H9 (cell line): ENCODE measurements at regions not wholly inside any gene's neighbourhood (a gene's known extent, or its start where the extent isn't known, plus 50 kb on each side); places are given as distances from the start of the nearest gene placed in this dataset.

Source experiments
- DNase-seq: peaks from one replicate; pipeline ENCODE4 v3.0.0-alpha.2; 2017
- H2AFZ ChIP-seq: one replicate; pipeline ENCODE4 v1.6.1; 2013; ENCODE audit warnings: mild to moderate bottlenecking, low read length, control low read depth, moderate library complexity
- H2AK5ac ChIP-seq: 2 replicates; pipeline ENCODE4 v1.6.1; 2013; ENCODE audit warnings: low read length, control low read depth, mixed read lengths; ENCODE audit not compliant: insufficient read length
- H2BK120ac ChIP-seq: one replicate; pipeline ENCODE4 v1.6.1; 2013; ENCODE audit warnings: low read depth, mild to moderate bottlenecking, low read length, control low read depth, inconsistent platforms; ENCODE audit not compliant: poor library complexity, severe bottlenecking
- H2BK12ac ChIP-seq: 2 replicates; pipeline ENCODE4 v1.6.1; 2013; ENCODE audit warnings: low read length, control low read depth, mixed read lengths, low read depth; ENCODE audit not compliant: insufficient read length
- H2BK15ac ChIP-seq: 2 replicates; pipeline ENCODE4 v1.6.1; 2013; ENCODE audit warnings: low read depth, low read length, control low read depth
- H2BK20ac ChIP-seq: one replicate; pipeline ENCODE4 v1.6.1; 2013; ENCODE audit warnings: low read depth, mild to moderate bottlenecking, low read length, control low read depth, inconsistent platforms; ENCODE audit not compliant: poor library complexity, severe bottlenecking
- H2BK5ac ChIP-seq: 2 replicates; pipeline ENCODE4 v1.6.1; 2013; ENCODE audit warnings: low read length, control low read depth, mixed read lengths; ENCODE audit not compliant: insufficient read length
- H3K14ac ChIP-seq: 2 replicates; pipeline ENCODE4 v1.6.1; 2013; ENCODE audit warnings: low read length, control low read depth; ENCODE audit not compliant: insufficient read depth
- H3K18ac ChIP-seq: 2 replicates; pipeline ENCODE4 v1.6.1; 2013; ENCODE audit warnings: low read depth, mild to moderate bottlenecking, mixed read lengths, low read length, control low read depth; ENCODE audit not compliant: insufficient read length
- H3K23ac ChIP-seq: 2 replicates; pipeline ENCODE4 v1.6.1; 2013; ENCODE audit warnings: low read length, control low read depth, mixed read lengths, low read depth; ENCODE audit not compliant: insufficient read length
- H3K23me2 ChIP-seq: 2 replicates; pipeline ENCODE4 v1.6.1; 2013; ENCODE audit warnings: low read depth, mild to moderate bottlenecking, mixed read lengths, low read length, control low read depth; ENCODE audit not compliant: insufficient read length, poor library complexity, severe bottlenecking
- H3K27ac ChIP-seq: 2 replicates; pipeline ENCODE4 v1.5.1; 2013; ENCODE audit warnings: low read length, control low read depth, mixed read lengths, low read depth; ENCODE audit not compliant: insufficient read length
- H3K27me3 ChIP-seq: 2 replicates; pipeline ENCODE4 v1.6.1; 2013; ENCODE audit warnings: low read length, control low read depth, inconsistent platforms; ENCODE audit not compliant: insufficient read depth
- H3K4ac ChIP-seq: 2 replicates; pipeline ENCODE4 v1.6.1; 2013; ENCODE audit warnings: low read depth, mild to moderate bottlenecking, control low read depth, inconsistent platforms, low read length, moderate library complexity
- H3K4me1 ChIP-seq: 2 replicates; pipeline ENCODE4 v1.6.1; 2013; ENCODE audit warnings: low read length, control low read depth, inconsistent platforms; ENCODE audit not compliant: insufficient read depth
- H3K4me2 ChIP-seq: 2 replicates; pipeline ENCODE4 v1.6.1; 2013; ENCODE audit warnings: low read length, control low read depth, mixed read lengths; ENCODE audit not compliant: insufficient read length, insufficient read depth
- H3K56ac ChIP-seq: 2 replicates; pipeline ENCODE4 v1.6.1; 2013; ENCODE audit warnings: low read depth, mild to moderate bottlenecking, mixed read lengths, low read length, control low read depth; ENCODE audit not compliant: insufficient read length
- H3K79me1 ChIP-seq: 2 replicates; pipeline ENCODE4 v1.6.1; 2013; ENCODE audit warnings: low read depth, mild to moderate bottlenecking, moderate library complexity, low read length, control low read depth, inconsistent platforms; ENCODE audit not compliant: insufficient read depth, poor library complexity, severe bottlenecking
- H3K79me2 ChIP-seq: 2 replicates; pipeline ENCODE4 v1.6.1; 2013; ENCODE audit warnings: low read length, control low read depth, inconsistent platforms; ENCODE audit not compliant: insufficient read depth
- H3K9ac ChIP-seq: 2 replicates; pipeline ENCODE4 v1.6.1; 2013; ENCODE audit warnings: low read length, control low read depth, mixed read lengths; ENCODE audit not compliant: insufficient read length; ENCODE audit errors: extremely low read depth
- H3K9me3 ChIP-seq: one replicate; pipeline ENCODE4 v1.6.1; 2013; ENCODE audit warnings: low read depth, low read length, inconsistent platforms; ENCODE audit not compliant: control insufficient read depth
- H3T11ph ChIP-seq: one replicate; pipeline ENCODE4 v1.6.1; 2013; ENCODE audit warnings: mild to moderate bottlenecking, low read length, control low read depth, inconsistent platforms
- H4K20me1 ChIP-seq: one replicate; pipeline ENCODE4 v1.6.1; 2013; ENCODE audit not compliant: control insufficient read depth, insufficient read length, insufficient read depth
- H4K5ac ChIP-seq: 2 replicates; pipeline ENCODE4 v1.6.1; 2013; ENCODE audit warnings: low read depth, mild to moderate bottlenecking, mixed read lengths, low read length, control low read depth; ENCODE audit not compliant: insufficient read length
- H4K8ac ChIP-seq: replicated peaks from 2 replicates; pipeline ENCODE4 v1.6.1; 2013; ENCODE audit warnings: low read length, control low read depth, mixed read lengths, low read depth; ENCODE audit not compliant: insufficient read length
- H4K91ac ChIP-seq: 2 replicates; pipeline ENCODE4 v1.6.1; 2013; ENCODE audit warnings: low read depth, mild to moderate bottlenecking, moderate library complexity, mixed read lengths, low read length, control low read depth; ENCODE audit not compliant: insufficient read length
- H3K27ac Mint-ChIP-seq, 3 experiments: 2 replicates in 2 of 3; 3 replicates in 1 of 3; pipeline ENCODE4 v1.8.0; 2020 to 2021; ENCODE audit warnings: mixed read lengths in 3 of 3, mild to moderate bottlenecking in 1 of 3, moderate library complexity in 1 of 3
- H3K27me3 Mint-ChIP-seq: 2 replicates; pipeline ENCODE4 v1.8.0; 2021; ENCODE audit warnings: low read depth, mild to moderate bottlenecking, moderate library complexity, mixed read lengths
- H3K36me3 Mint-ChIP-seq, 3 experiments: 2 replicates in 2 of 3; 3 replicates in 1 of 3; pipeline ENCODE4 v1.8.0; 2020 to 2021; ENCODE audit warnings: low read depth in 3 of 3, mixed read lengths in 3 of 3; ENCODE audit not compliant: insufficient read depth in 1 of 3
- H3K4me1 Mint-ChIP-seq, 2 experiments: 2 replicates each; pipeline ENCODE4 v1.8.0; 2020; ENCODE audit warnings: mixed read lengths in 2 of 2
- H3K4me3 Mint-ChIP-seq, 2 experiments: 2 replicates in 1 of 2; 3 replicates in 1 of 2; pipeline ENCODE4 v1.8.0; 2020 to 2021; ENCODE audit warnings: mild to moderate bottlenecking in 2 of 2, mixed read lengths in 2 of 2, moderate library complexity in 1 of 2
- H3K9me3 Mint-ChIP-seq, 2 experiments: 2 replicates in 1 of 2; 3 replicates in 1 of 2; pipeline ENCODE4 v1.8.0; 2020; ENCODE audit warnings: mild to moderate bottlenecking in 2 of 2, mixed read lengths in 2 of 2, moderate library complexity in 1 of 2
- CTCF ChIP-seq: fragments of 200-600 bp; sonication (generic); conservative IDR thresholded peaks from 3 replicates; pipeline ENCODE4 v1.8.0; 2021; ENCODE audit warnings: antibody characterized with exemption, mild to moderate bottlenecking

GRCh38 chr1:30036666-30037065 is 686.7 kb downstream of the MATN1 start:
- Histone ChIP-seq H3K23ac (no peak overlapping the region), H2BK5ac (no peak overlapping the region), H3K27ac (no peak overlapping the region), H3K14ac (no peak overlapping the region), H3K23me2 (no peaks in the 10 kb centered on the region), H3K9me3 (peaks cover 7% of the 10 kb centered on the region), H3K9ac (no peak overlapping the region), H2BK15ac (no peak overlapping the region), H3K56ac (no peak overlapping the region), H3K4ac (no peak overlapping the region), H3T11ph (no peak overlapping the region), H3K27me3 (no peaks in the 10 kb centered on the region), H2AK5ac (no peak overlapping the region), H4K91ac (no peak overlapping the region), H3K79me2 (no peaks in the 10 kb centered on the region), H3K4me1 (no peaks in the 10 kb centered on the region), H2BK20ac (no peak overlapping the region), H4K5ac (no peak overlapping the region), H3K4me2 (no peak overlapping the region), H3K79me1 (no peaks in the 10 kb centered on the region), H2BK12ac (no peak overlapping the region), H4K8ac (no peak overlapping the region), H2BK120ac (no peak overlapping the region), H3K18ac (no peak overlapping the region), H2AFZ (no peak overlapping the region), H4K20me1 (no peaks in the 10 kb centered on the region)
- Mint-ChIP-seq H3K9me3 (peaks cover 10 to 22% of the 10 kb centered on the region in 2 experiments), H3K27ac (no peak overlapping the region), H3K4me1 (peaks cover 7 to 12% of the 10 kb centered on the region in 2 experiments; a peak in 2 of 4 replicates), H3K4me3 (no peak overlapping the region), H3K36me3 (peaks cover 6 to 10% (median 8%) of the 10 kb centered on the region in 3 experiments), H3K27me3 (peaks cover 1% of the 10 kb centered on the region; the same call in 1 of the 2 replicates)
- DNase-seq: no peak
- TF ChIP-seq CTCF: no peak
